ENCODE measurements at regions not wholly inside any gene's neighbourhood (a gene's known extent, or its start where the extent isn't known, plus 50 kb on each side); places are given as distances from the start of the nearest gene placed in this dataset.
"Not testable (repeated sequence)": the region's sequence is repeated elsewhere in the genome, so short reads cannot be mapped to it uniquely, and the experiment has no call there.

- not testable (repeated sequence) for TF ChIP-seq POLR2A (IDR thresholded peaks at IDR 0.05)
- TF ChIP-seq, protein P1, sequence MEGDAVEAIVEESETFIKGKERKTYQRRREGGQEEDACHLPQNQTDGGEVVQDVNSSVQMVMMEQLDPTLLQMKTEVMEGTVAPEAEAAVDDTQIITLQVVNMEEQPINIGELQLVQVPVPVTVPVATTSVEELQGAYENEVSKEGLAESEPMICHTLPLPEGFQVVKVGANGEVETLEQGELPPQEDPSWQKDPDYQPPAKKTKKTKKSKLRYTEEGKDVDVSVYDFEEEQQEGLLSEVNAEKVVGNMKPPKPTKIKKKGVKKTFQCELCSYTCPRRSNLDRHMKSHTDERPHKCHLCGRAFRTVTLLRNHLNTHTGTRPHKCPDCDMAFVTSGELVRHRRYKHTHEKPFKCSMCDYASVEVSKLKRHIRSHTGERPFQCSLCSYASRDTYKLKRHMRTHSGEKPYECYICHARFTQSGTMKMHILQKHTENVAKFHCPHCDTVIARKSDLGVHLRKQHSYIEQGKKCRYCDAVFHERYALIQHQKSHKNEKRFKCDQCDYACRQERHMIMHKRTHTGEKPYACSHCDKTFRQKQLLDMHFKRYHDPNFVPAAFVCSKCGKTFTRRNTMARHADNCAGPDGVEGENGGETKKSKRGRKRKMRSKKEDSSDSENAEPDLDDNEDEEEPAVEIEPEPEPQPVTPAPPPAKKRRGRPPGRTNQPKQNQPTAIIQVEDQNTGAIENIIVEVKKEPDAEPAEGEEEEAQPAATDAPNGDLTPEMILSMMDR (IDR thresholded peaks at IDR 0.05): not testable (repeated sequence)
These were observed 55.3 kb downstream of the BBS10 start for GRCh38 chr12:76292891-76293290.

Measured in uterus (tissue), 2 donors.